Epithelial cell of esophagus (primary cell): ENCODE measurements at regions not wholly inside any gene's neighbourhood (a gene's known extent, or its start where the extent isn't known, plus 50 kb on each side); places are given as distances from the start of the nearest gene placed in this dataset.
A peak's percentile ranks its signal among the peaks of the same experiment; 100 is the strongest.

Source experiments
- DNase-seq: peaks from one replicate; pipeline ENCODE4 v3.0.0; 2010; ENCODE audit warnings: low read depth
- H3K4me3 ChIP-seq: 2 replicates; pipeline ENCODE4 v1.5.1; 2011; ENCODE audit warnings: mild to moderate bottlenecking, low read length, control low read depth
- TF ChIP-seq, protein P1 (sequence below): IDR thresholded peaks from 2 replicates; pipeline ENCODE4 v1.5.1; 2011; ENCODE audit warnings: low read depth, mild to moderate bottlenecking, low read length, control low read depth, inconsistent platforms; ENCODE audit not compliant: insufficient read depth; ENCODE audit errors: missing control alignments

GRCh38 chr6:145273136-145273535, 462.2 kb downstream of the EPM2A start:
- no peak for DNase-seq
- no peak overlapping the region for H3K4me3 ChIP-seq
- TF ChIP-seq, protein P1, sequence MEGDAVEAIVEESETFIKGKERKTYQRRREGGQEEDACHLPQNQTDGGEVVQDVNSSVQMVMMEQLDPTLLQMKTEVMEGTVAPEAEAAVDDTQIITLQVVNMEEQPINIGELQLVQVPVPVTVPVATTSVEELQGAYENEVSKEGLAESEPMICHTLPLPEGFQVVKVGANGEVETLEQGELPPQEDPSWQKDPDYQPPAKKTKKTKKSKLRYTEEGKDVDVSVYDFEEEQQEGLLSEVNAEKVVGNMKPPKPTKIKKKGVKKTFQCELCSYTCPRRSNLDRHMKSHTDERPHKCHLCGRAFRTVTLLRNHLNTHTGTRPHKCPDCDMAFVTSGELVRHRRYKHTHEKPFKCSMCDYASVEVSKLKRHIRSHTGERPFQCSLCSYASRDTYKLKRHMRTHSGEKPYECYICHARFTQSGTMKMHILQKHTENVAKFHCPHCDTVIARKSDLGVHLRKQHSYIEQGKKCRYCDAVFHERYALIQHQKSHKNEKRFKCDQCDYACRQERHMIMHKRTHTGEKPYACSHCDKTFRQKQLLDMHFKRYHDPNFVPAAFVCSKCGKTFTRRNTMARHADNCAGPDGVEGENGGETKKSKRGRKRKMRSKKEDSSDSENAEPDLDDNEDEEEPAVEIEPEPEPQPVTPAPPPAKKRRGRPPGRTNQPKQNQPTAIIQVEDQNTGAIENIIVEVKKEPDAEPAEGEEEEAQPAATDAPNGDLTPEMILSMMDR, result no peak

DNA sequence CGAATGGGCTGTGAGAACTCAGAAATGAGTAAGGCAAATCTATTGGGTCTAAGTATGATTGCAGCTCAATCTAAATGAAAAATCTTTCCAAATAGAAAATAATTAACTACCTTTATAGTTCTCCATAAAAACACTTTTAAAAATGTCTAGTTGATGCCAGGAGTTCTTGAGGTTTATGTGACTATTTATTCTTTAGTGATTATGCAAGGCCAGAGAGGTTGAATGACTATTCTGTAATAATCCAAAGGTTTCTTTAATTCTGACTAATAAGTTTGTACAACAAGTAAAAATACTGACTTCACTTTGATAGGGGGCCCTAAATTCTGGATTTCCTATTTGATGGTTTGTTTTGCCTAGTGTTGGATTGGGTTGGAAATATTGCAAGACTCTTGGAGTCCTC, 461.2 kb downstream of the EPM2A start:
- no peak for DNase-seq
- TF ChIP-seq, protein P1, result no peak
- no peak overlapping the region for H3K4me3 ChIP-seq

DNA sequence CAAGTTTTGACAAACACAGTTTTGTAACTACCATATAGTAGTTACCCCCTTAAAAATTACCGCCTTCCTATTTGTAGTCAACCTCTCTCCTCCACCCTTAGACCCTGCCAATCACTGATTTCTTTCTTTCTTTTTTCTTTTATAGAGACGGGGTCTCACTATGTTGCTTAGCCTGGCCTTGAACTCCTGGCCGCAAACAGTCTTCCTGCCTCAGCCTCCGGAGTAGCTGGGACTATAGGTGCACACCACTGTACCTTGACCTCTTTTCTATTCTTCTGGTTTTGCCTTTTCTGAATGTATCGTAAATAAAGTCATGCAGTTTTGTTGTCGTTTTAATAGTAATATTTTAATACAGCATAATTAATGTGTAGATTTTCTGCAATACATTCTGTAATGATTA, 460.3 kb downstream of the EPM2A start:
- no peak overlapping the region for H3K4me3 ChIP-seq
- no peak for DNase-seq
- TF ChIP-seq, protein P1, result no peak

DNA sequence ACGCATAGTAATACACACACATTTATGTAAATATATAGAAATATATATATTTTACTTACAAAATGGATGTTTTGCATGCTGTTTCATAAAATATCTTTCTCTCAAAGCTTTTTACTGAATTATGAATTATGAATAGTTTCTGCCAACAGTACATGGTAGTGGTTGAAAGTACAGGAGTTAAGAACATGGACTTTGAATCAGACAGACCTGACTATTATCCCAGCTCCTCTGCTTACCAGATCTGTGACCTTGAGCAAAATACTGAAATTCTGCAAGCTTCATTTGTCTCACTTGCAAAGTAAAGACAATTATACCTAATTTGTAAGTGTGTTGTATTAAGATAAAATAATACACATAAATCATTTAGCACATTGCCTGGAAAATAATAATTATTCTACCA, 459.5 kb downstream of the EPM2A start:
- TF ChIP-seq, protein P1, result no peak
- no peak for DNase-seq

GRCh38 chr6:145276756-145277155, 458.6 kb downstream of the EPM2A start:
- DNase-seq, result no peak
- TF ChIP-seq, protein P1, result no peak
- H3K4me3 ChIP-seq, result no peak overlapping the region

More for the DNA sequence above, 459.5 kb downstream of the EPM2A start:
- no peak overlapping the region for H3K4me3 ChIP-seq

GRCh38 chr6:145277358-145278086, 457.8 kb downstream of the EPM2A start:
- no peak for DNase-seq
- H3K4me3 ChIP-seq, result no peak overlapping the region
- TF ChIP-seq, protein P1, result no peak

DNA sequence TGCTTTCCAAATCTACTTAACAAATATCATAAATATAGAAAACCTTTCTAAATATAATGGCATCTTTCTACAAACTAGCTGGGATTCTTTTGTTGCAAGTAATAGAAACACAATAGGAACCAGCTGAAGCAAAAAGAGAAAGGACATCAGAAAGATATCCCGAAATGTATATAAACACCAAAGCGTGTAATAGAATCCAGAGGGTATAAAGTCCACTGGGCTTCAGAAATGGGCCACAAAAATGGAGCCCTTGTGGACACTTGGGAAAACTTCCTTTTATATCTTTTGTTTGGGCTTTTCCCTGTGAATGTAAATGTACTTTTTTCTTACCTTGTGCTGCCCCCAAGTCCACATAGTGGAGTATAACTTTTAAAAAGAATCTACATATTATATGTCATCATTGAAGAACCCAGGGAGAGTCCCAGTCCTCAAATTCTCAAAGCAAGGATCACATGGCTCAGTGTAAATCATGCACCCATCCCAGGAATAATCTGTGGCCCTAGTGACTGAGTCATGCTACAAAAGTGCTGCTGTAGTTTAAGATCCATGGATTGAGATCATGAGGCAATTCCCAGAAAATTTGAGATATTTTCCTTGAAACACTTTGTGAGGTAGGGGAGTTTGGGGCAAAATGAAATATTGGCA, 457.0 kb downstream of the EPM2A start:
- peak; percentile 6 for DNase-seq
- TF ChIP-seq, protein P1, result no peak
- H3K4me3 ChIP-seq, result no peak overlapping the region
